GM18511 (cell line): ENCODE measurements at regions not wholly inside any gene's neighbourhood (a gene's known extent, or its start where the extent isn't known, plus 50 kb on each side); places are given as distances from the start of the nearest gene placed in this dataset.
A peak's percentile ranks its signal among the peaks of the same experiment; 100 is the strongest.
"Not testable (repeated sequence)": the region's sequence is repeated elsewhere in the genome, so short reads cannot be mapped to it uniquely, and the experiment has no call there.

ENCODE experiments used
- ATAC-seq: cut with Tn5 transposase; IDR thresholded peaks from one replicate; pipeline ENCODE4 v1.9.1; 2021; ENCODE audit warnings: mild to moderate bottlenecking, moderate library complexity; ENCODE audit not compliant: unreplicated experiment

DNA sequence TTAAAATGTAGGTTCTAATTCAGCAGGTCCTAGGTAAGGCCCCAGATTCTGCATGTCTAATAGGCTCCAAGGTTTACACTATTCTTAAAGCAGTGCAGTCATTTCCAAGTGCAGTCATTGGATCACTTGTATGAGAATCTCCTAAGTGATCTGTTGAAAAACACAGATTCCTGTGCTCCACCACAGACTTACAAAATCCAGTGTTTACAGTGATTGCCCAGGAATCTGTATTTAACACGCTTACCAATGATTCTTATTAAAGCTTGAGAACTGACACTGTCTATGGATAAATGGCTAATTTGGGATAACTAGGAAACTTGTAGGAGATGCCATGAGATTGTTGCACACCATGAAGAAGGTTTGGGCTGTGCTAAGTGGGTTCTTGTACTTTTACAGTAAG is 104.6 kb upstream of the PLEKHG1 start:
- no peak for ATAC-seq

DNA sequence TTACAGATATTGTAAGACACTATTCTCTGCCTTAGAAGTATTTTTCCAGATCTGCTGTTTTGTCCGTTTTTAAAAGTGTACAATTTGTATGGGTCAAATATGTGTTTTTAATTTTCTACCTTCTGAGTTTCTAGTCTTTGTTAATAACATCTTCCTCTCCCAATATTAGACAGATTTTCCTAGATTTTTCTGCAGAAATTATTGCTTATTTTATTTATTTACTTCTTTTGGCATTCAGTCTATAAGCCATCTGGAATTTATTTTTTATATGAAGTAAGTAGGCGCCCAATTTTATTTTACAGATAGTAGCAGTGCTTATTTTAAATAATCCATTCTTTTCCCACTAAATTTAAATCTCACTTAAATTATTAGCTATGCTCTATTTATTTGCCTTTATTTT is 103.1 kb upstream of the PLEKHG1 start:
- ATAC-seq, result no peak

- no peak for ATAC-seq
These were observed 99.8 kb upstream of the PLEKHG1 start for GRCh38 chr6:150499882-150500312.

- not testable (repeated sequence) for ATAC-seq
These were observed 99.1 kb upstream of the PLEKHG1 start for GRCh38 chr6:150500568-150500967.

GRCh38 chr6:150503041-150503440 is 96.6 kb upstream of the PLEKHG1 start:
- ATAC-seq, result no peak

DNA sequence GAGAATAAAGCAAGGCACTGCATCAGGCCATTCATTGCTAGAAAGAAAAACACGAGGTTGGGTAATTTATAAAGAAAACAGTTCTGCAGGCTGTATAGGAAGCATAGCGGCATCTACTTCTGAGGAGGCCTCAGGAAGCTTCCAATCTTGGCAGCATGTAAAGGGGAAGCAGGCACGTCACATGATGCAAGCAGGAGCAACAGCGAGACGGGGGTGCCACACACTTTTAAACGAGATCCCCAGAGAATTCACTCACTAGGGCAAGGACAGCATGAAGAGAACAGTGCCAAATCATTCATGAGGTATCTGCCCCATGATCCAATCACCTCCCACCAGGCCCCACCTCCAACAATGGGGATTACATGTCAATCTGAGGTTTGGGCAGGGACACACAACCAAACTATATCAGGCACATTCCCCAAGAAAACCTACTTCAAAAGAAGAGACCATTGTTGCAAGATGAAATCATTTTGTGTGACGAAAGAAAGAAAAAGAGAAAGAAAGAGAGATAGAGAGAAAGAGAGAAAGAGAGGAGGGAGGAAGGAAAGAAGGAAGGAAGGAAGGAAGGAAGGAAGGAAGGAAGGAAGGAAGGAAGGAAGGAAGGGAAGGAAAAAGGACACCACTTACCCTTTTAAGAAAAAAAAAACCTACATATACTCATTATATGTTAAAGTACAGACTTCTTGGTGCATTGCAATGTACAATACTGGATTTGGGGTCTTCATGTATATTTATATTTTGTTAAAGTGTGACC is 95.9 kb upstream of the PLEKHG1 start:
- no peak for ATAC-seq

DNA sequence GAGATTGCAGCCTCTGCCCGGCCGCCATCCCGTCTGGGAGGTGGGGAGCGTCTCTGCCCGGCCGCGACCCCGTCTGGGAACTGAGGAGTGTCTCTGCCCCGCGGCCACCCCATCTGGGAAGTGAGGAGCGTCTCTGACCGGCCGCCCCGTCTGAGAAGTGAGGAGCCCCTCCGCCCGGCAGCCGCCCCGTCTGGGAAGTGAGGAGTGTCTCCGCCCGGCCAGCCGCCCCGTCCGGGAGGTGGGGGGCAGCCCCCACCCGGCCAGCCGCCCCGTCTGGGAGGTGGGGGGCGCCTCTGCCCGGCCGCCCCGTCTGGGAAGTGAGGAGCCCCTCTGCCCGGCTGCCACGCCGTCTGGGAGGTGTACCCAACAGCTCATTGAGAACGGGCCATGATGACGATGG is 92.3 kb upstream of the PLEKHG1 start:
- ATAC-seq, result not testable (repeated sequence)

DNA sequence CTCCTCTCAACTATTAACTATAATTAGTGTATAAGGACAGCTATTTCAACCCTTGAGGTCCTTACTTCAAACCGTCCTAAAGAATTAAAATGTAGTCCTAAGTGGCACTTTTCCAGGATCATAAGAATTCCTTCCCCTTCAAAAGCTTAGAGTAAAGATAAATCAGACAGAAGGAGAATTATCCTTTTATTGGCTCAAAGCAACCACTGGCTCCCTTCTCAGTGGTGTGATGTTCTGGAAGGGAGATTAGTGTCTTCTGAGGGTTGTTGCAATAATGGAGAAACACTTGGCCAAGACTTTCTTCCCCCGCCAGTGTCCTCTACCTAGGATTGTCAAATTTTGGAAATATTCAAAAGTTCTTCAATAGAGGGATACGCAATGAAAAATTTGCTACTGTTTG is 89.1 kb upstream of the PLEKHG1 start:
- no peak for ATAC-seq

DNA sequence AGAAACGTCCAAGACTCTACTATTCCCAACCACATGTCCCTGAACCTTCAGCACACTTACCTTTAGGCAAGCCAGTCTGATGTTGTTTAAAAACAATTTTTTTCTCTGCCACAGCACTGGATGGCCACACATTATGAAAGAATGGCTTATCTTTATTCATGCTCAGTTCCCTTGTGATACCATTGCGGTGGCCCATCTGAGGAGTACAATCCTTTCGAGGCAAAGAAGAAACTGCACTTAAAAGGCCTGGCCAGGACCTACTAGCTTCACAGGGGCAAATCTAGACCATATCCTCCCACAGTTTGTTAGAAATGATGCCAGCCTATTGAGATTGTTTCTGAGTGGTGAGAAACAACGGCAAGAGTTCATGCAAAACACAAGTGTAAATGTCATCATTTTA is 88.4 kb upstream of the PLEKHG1 start:
- ATAC-seq, result no peak

GRCh38 chr6:150514806-150515380 is 84.8 kb upstream of the PLEKHG1 start:
- ATAC-seq, result no peak

DNA sequence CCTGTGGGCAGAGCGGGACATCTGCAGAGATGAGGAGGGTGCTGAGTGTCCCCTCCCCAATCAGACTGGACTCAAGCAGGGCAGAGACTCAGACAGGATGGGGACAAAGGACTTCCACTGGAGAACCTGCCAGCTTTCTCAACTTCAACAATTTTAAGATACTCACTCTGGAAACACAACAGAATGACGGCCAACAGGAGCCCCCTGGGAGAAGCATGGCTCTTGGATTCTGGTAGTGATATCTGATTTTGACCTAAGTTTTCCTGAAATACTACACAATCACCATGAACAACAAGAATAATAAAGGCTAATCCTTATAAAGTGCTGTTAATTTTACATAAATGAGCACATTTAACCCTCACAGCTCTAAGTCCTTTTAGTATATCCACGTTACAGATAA is 83.5 kb upstream of the PLEKHG1 start:
- no peak for ATAC-seq

GRCh38 chr6:150517175-150517574 is 82.5 kb upstream of the PLEKHG1 start:
- no peak for ATAC-seq

- no peak for ATAC-seq
These were observed 78.2 kb upstream of the PLEKHG1 start for GRCh38 chr6:150521482-150521881.

- ATAC-seq, result not testable (repeated sequence)
These were observed 76.5 kb upstream of the PLEKHG1 start for GRCh38 chr6:150523216-150523615.

- ATAC-seq, result no peak
These were observed 74.4 kb upstream of the PLEKHG1 start for GRCh38 chr6:150525300-150525699.

GRCh38 chr6:150527100-150527499 is 72.6 kb upstream of the PLEKHG1 start:
- ATAC-seq, result no peak

DNA sequence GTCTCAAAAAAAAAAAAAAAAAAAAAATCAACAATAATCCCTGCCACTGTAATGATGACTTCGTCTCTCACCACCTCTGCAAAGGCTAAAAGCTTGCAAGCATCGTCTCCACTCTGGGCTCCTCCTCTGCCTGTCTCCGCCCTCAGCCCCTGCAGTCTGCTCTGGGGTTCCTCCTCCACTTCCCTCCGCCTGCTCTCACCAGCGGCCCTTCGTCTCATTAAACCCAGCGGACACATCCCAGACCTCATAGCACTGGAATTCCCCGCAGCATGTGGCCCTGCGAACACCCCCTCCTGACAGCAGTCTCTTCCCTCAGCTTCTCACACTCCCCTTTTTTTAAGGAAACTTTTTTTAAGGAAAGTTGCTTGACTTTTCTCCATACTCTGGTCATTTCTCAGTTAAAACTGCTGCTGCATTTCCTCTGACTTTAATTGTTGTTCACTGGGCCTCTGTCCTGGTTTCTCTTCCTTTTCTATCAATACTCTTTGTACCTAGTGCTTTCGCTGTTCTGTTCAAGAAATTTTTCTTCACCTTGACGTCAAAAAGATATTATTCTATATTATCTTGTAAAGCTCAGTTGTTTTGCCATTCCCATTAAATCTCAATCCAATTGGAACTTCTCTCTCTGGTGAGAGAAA is 70.9 kb upstream of the PLEKHG1 start:
- ATAC-seq, result peak; percentile 81

- no peak for ATAC-seq
These were observed 70.0 kb upstream of the PLEKHG1 start for GRCh38 chr6:150529646-150530045.

DNA sequence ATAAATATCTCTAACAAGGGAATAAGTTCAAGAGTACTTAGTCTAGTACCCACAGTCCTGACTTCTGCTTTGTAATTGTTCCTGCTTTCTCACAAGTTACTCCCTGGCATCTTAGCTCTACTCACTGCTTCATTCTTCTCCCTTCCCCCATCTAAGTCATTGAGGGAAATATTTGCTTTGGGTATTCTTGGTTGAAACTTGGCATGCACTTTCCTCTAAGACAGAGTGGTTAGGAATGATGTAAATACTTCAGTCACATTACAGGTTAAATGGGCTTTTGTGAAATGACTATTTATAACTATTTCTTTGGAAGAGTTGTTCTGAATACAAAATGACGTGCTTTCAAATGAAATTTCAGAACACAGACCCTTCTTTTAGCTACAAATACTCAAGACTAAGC is 67.7 kb upstream of the PLEKHG1 start:
- no peak for ATAC-seq

DNA sequence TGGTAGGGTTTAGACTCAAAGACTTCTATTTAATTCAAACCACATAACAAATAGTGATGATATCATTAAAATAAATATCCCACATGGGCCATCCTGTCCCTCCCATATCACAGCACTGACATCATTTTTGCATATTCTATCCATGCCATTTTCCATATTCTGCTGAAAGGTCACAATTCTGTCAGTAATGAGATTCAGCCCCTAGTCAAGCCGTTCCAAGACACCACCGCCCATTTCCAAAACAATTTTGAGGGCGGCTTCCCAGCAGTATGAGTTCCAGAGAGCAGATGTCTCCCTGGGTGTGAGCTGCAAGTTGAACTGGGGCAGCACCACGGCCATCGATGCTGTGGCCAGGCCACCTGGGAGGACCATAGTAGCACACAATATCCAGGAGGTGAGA is 65.1 kb upstream of the PLEKHG1 start:
- ATAC-seq, result no peak

GRCh38 chr6:150535151-150535804 is 64.4 kb upstream of the PLEKHG1 start:
- no peak for ATAC-seq

- ATAC-seq, result no peak
These were observed 63.9 kb upstream of the PLEKHG1 start for GRCh38 chr6:150535818-150536220.
